ENCODE measurements at regions not wholly inside any gene's neighbourhood (a gene's known extent, or its start where the extent isn't known, plus 50 kb on each side); places are given as distances from the start of the nearest gene placed in this dataset.

- Histone ChIP-seq H3K36me3 (ENCODE audit: control insufficient read depth, insufficient read depth, low read length) (no peaks in the 10 kb centered on the region), H3K9ac (ENCODE audit: insufficient read depth in 1 of 2, low read depth in 2 of 2, low read length in 2 of 2) (no peak overlapping the region), H3K4me2 (ENCODE audit: insufficient read depth, low read length) (no peak overlapping the region), H3K27me3 (ENCODE audit: control insufficient read depth in 2 of 2, insufficient read depth in 2 of 2, low read length in 2 of 2) (no peaks in the 10 kb centered on the region), H3K9me1 (ENCODE audit: control insufficient read depth, insufficient read depth, low read length) (no peaks in the 10 kb centered on the region), H3K79me2 (ENCODE audit: control insufficient read depth, insufficient read depth, low read length) (no peaks in the 10 kb centered on the region), H4K20me1 (replicated peaks; ENCODE audit: control insufficient read depth, insufficient read depth, low read length) (no peaks in the 10 kb centered on the region), H2AFZ (ENCODE audit: low read depth, low read length) (no peak overlapping the region), H3K4me3 (no peak overlapping the region), H3K9me3 (replicated peaks; ENCODE audit: control insufficient read depth, insufficient read depth, low read depth, low read length) (no peaks in the 10 kb centered on the region), H3K4me1 (replicated peaks in 1 of 2; ENCODE audit: control insufficient read depth in 2 of 2, insufficient read depth in 2 of 2, low read length in 2 of 2) (no peaks in the 10 kb centered on the region), H3K27ac (ENCODE audit: extremely low read depth, low read depth, low read length) (no peak overlapping the region)
- 0% methylated on average over 1 of the region's 1 CpG for WGBS (ENCODE audit: insufficient coverage, low coverage, missing lambda C conversion rate)
- no peak for FAIRE-seq
- ChIA-PET CTCF (ENCODE audit: low intra/inter-chr PET ratio) (no interaction called here), POLR2A (no interaction called here)
- intact Hi-C loops (cut with micrococcal nuclease), result no loop called here
- DNase-seq (ENCODE audit: extremely low read depth in 1 of 4, low spot score in 3 of 4), result no peak
- TF ChIP-seq TSHZ1 (CRISPR knock-in tag; IDR thresholded peaks at IDR 0.05) (no peak), POLR2A (conservative IDR thresholded peaks at IDR 0.05) (no peak), SNIP1 (IDR thresholded peaks at IDR 0.05; ENCODE audit: low read depth) (no peak), ZNF175 (CRISPR knock-in tag; IDR thresholded peaks at IDR 0.05; ENCODE audit: low read depth) (no peak), CC2D1A (IDR thresholded peaks at IDR 0.05) (no peak), ID3 (CRISPR knock-in tag; IDR thresholded peaks at IDR 0.05) (no peak), ID3 (tag; IDR thresholded peaks at IDR 0.05) (no peak), ZNF324 (CRISPR knock-in tag; IDR thresholded peaks at IDR 0.05) (no peak), LEF1 (IDR thresholded peaks at IDR 0.05) (no peak), PREB (CRISPR knock-in tag; IDR thresholded peaks at IDR 0.05) (no peak), ZNF57 (CRISPR knock-in tag; IDR thresholded peaks at IDR 0.05) (no peak), SIX5 (IDR thresholded peaks at IDR 0.05; ENCODE audit: borderline replicate concordance in 1 of 2, insufficient read depth in 1 of 2, low read depth in 1 of 2, low read length in 2 of 2) (no peak), TAL1 (IDR thresholded peaks at IDR 0.05) (no peak), TRIM25 (IDR thresholded peaks at IDR 0.05; ENCODE audit: borderline replicate concordance) (no peak), DMBX1 (CRISPR knock-in tag; IDR thresholded peaks at IDR 0.05; ENCODE audit: borderline replicate concordance) (no peak), CEBPB (tag; IDR thresholded peaks at IDR 0.05) (no peak), NR4A1 (CRISPR knock-in tag; IDR thresholded peaks at IDR 0.05) (no peak), NR4A1 (tag; IDR thresholded peaks at IDR 0.05) (no peak), ETV1 (tag; conservative IDR thresholded peaks at IDR 0.05; ENCODE audit: low read depth) (no peak)
- no peak for ATAC-seq
- no TSS peak for BruUV-seq (replicated peaks)
- in situ Hi-C loops (cut with MboI), result no loop called here
These were observed 266.9 kb downstream of the NOVA1 start for GRCh38 chr14:26330982-26331381.

All from K562 (cell line).